ENCODE measurements at regions not wholly inside any gene's neighbourhood (a gene's known extent, or its start where the extent isn't known, plus 50 kb on each side); places are given as distances from the start of the nearest gene placed in this dataset.

DNA sequence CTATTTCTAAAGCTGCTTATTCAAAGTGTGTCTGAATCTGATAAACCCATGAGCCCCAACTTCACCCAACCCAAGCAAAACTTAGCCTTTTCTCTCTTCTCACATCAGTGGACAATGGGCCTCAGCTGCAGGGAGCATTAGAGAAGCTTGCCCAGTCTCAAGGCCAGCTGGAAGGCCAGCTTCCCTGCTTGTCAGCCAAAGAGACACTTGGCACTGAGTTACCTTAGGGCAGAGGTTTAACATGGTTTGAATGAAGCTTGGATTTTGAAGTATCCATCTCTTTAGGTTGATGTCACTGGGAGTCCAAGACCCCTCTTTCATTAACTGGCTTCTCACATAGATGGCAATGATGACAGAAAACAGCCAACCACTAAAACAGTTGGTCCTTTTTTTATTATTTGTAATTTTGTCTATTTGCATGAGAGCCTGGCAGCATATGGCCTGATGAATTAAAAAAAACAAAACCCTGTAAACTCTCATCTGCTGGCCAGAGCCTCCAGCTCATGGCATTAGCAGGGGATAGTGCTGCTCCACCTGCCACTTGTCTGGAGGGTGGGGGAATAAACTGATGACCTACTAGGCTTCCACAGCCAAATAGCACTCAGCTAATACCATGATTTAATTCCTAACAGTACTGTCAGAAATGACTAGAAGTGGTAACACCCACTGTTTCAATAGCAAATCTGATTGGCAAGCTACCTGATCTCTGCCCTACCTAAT is 137.0 kb downstream of the UBE2E3 start:
- TF ChIP-seq EZH2 (IDR thresholded peaks at IDR 0.05; ENCODE audit: low read length) (no peak), CTCF (optimal IDR thresholded peaks at IDR 0.05 in 1 of 3, IDR thresholded peaks at IDR 0.05 in 1 of 3, conservative IDR thresholded peaks at IDR 0.05 in 1 of 3; ENCODE audit: extremely low read depth in 1 of 3, insufficient read depth in 2 of 3, low read length in 3 of 3) (no peak)
